GM21619 (cell line): ENCODE measurements at regions not wholly inside any gene's neighbourhood (a gene's known extent, or its start where the extent isn't known, plus 50 kb on each side); places are given as distances from the start of the nearest gene placed in this dataset.

Experiments
- ATAC-seq: cut with Tn5 transposase; IDR thresholded peaks from one replicate; pipeline ENCODE4 v1.9.1; 2021; ENCODE audit not compliant: unreplicated experiment

DNA sequence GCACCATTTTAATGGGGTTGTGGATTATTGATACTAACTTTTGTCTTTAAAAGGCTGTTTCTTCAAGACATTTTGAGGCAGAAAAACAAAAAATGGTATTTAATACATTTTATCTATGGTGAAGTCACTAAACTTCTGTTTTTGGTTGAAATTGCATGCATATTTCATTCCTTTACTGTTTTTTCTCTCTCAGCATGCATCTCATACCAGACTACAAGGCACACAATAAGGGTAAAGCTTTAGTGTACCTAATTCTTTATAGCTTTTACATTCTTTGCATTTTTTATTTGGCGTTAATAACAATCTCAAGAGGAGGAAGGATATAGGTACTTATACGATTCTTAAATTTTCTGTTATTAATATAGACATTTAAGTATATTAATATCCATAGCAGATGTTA is 151.0 kb upstream of the DKK2 start:
- ATAC-seq, result no peak

- ATAC-seq, result peak; percentile 99
These were observed 147.2 kb upstream of the DKK2 start for GRCh38 chr4:107183155-107183774.

GRCh38 chr4:107182347-107182746 is 146.2 kb upstream of the DKK2 start:
- no peak for ATAC-seq

- ATAC-seq, result no peak
These were observed 130.8 kb upstream of the DKK2 start for GRCh38 chr4:107166873-107167450.

- ATAC-seq, result no peak
These were observed 130.1 kb upstream of the DKK2 start for GRCh38 chr4:107166181-107166580.

- no peak for ATAC-seq
These were observed 128.9 kb upstream of the DKK2 start for GRCh38 chr4:107164962-107165475.

- no peak for ATAC-seq
These were observed 120.3 kb upstream of the DKK2 start for GRCh38 chr4:107156443-107156842.

GRCh38 chr4:107155366-107155765 is 119.3 kb upstream of the DKK2 start:
- ATAC-seq, result no peak

DNA sequence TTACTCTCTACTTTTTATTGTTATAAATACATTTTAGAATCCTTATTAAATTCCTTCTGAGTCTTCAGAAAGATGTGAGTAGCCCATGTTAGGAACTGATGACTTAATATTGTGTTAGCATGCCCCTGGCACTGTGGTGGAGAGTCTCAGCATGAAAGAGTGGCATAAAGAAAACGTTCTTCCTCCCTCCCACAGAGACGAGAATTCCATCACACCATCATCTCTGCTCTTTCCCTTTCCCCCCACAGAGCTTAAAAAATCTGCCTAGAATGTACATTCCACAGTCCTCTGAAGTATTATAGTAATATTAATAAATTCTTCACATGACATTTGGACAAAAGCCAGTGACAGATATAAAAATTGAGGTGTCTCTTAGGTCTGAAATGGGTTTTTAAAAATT is 117.8 kb upstream of the DKK2 start:
- no peak for ATAC-seq

DNA sequence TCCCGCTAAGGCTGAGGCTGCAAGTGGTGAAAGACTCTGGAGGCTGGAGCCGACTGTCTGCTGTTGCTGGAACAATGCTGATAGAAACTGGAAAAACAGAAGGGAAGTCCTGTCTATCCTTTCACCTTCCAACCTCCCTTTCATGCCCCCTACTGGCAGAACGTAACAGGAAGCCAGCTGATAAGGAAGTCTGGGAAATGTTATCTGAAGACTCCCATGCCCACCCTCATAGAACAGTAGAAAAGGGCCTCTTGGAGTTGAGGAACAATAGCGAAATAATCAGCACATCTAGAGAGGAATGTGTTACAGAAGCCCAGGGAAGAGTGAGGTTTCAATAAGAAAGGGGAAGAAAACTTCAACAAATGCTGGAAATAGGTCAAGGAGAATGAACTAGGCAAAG is 117.1 kb upstream of the DKK2 start:
- no peak for ATAC-seq

GRCh38 chr4:107151173-107151572 is 115.1 kb upstream of the DKK2 start:
- no peak for ATAC-seq

GRCh38 chr4:107148904-107149303 is 112.8 kb upstream of the DKK2 start:
- no peak for ATAC-seq

- ATAC-seq, result no peak
These were observed 111.8 kb upstream of the DKK2 start for GRCh38 chr4:107147873-107148272.

DNA sequence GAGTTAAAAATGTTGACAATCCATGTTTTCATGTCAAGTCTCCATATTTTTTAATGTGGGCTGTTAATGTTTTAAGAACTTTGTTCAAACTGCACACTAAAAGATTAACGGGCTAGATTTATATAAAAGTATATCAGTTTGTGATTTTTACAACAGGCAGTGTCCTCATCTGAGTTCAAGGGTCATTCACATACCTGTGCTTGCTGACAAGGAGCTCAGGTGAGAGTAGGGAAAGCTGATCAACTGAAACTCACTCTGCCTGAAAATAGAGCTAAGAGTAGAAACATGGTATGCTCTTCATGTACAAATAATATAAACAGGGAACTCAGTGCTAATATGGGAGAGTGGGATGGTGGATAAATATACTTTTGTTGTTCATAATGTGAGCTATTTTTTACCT is 102.3 kb upstream of the DKK2 start:
- no peak for ATAC-seq

DNA sequence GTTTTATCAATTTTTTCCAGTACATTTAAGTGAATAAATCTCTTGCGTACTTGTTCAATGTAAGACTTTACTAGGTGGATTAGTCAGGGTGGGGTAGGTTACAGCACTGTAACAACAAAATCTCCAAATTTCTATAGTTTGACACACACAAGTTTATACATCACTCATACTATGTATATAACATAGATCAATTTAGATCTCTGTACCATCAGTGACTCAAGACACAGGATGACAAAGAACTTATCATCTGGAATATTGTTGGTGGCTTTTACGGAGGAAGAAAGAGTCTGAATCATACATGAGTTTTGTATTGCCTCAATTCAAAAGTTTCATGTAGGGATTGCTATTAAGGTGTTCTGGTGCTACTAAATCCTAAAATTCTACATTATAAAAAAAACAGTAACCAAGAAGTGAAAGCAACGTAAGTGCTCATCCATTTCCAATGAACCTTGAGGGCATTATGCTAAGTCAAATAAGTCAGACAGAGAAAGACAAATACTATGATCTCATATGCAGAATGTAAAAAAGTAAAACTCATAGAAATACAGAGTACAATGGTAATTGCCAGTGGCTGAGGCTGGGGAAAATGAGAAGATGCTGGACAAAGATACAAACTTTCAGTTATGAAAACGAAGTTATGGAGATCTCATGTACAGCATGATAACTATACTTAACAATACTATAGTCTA is 98.0 kb upstream of the DKK2 start:
- no peak for ATAC-seq

- ATAC-seq, result no peak
These were observed 95.2 kb upstream of the DKK2 start for GRCh38 chr4:107131295-107131694.

DNA sequence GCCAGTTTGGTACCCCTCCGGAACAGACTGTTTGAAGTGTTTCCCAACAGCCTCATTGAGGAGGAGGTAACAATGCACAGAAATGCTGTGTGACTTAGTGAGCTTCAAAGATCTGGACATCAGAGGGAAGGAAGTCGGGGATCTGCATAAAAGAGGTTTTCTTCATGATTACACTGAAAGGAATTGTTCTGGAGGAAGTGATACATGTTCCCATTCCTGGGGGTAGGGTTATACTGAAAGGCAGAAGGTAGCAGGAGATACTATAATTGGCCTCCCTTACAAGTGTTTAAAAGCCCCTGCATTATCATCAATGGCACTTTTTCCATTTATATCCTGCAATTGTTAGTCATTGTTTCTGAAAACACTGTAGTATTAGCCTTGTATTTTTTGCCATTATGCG is 94.0 kb upstream of the DKK2 start:
- ATAC-seq, result no peak

DNA sequence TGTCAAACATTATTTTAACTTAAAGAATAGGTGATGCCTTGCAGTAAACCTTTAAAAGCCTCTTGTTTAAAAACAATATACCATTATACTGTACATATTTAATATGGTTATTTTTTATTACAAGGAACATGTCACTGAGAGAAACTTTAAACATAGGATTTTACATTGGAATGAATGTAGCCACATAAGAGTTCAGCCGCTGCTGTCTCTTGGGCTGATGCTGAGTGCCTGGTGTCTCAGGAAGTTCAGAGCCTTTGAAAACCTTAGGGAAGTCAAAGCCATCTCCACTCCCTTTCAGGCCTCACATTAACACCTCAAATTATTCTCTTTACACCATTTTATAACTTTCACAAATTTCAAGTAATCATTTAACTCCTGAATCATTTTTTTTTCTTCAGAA is 93.5 kb upstream of the DKK2 start:
- no peak for ATAC-seq

- ATAC-seq, result no peak
These were observed 93.0 kb upstream of the DKK2 start for GRCh38 chr4:107129076-107129475.

DNA sequence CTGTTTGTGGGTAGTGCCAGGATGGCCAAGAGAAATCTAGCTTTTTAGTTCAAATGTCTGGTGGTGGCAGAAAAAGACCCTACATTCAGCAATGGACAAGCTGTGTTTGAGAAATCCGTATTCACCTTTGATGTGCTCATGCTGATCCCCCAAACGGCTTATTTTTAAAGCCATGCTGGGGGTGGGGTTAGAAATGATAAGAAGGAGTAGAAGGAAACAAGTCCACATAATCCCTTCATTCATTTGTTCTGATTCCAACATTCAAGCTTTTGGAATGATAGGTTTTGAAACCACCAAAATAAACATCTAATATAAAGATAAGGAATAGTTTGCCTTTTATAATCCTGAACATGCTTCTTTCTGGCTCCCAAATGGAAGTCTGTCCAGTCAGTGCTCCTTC is 92.0 kb upstream of the DKK2 start:
- ATAC-seq, result no peak

GRCh38 chr4:107125496-107125895 is 89.4 kb upstream of the DKK2 start:
- ATAC-seq, result no peak

DNA sequence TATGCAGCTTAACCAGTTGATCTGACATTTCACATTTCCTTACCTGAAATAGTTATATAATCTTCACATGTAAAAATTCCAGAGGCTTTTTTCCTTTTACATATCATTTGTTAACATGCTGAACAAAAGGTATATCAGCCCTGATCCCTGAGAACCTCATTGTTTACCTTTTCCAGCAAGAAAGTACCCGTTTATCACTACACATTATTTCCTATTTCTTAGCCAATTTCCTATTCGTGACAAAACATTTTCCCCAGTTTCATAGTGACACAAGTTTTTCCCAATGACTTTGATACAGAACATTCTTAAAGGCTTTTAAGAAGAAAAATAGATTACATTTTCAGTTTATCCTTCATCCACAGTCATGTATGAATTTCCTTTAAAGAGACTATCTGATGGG is 86.6 kb upstream of the DKK2 start:
- ATAC-seq, result no peak
